ENCODE measurements at regions not wholly inside any gene's neighbourhood (a gene's known extent, or its start where the extent isn't known, plus 50 kb on each side); places are given as distances from the start of the nearest gene placed in this dataset.

- DNase-seq (ENCODE audit: low spot score): no peak
Observed at GRCh38 chr2:236746833-236747232, 177.2 kb downstream of the ACKR3 start.

DNA sequence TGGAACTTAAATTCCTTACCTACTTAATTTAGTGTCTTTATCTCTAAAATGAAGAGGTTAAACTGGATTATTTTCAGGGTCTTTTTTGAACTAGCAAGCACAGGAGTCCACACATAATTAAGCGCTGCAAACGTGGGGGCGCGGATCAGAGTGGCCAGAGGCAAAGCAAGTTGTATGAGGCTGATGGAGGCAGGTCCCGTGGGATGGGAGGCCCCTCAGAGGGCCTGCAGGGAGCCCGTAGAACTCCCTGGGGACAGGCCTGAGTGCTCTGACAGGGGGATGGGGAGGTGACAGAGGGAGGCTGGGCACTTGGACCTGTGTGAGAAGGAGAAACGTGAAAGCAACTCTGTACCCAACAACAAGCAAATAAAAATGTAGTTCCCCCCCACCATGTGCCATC lies 177.8 kb downstream of the ACKR3 start:
- DNase-seq (ENCODE audit: low spot score): no peak

DNA sequence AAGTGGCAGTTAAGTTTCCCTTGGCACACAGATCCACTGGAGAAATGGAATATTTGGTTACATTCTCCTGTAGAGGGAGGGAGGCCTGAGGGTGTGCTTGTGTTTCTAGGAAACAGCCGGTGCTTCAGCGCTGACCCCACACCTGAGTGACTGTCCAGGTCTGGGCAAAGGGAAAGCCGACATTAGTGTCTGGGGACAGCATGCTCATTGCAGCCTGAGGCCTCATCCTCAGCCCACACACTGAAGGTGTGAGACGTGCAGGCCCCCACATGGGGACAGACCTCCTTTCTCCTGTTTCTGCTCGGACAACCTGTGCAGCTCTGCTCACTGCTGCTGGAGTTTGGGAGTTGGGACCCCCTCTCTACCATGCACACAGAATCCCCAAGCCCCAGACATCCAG lies 178.3 kb downstream of the ACKR3 start:
- no peak for DNase-seq (ENCODE audit: low spot score)

DNA sequence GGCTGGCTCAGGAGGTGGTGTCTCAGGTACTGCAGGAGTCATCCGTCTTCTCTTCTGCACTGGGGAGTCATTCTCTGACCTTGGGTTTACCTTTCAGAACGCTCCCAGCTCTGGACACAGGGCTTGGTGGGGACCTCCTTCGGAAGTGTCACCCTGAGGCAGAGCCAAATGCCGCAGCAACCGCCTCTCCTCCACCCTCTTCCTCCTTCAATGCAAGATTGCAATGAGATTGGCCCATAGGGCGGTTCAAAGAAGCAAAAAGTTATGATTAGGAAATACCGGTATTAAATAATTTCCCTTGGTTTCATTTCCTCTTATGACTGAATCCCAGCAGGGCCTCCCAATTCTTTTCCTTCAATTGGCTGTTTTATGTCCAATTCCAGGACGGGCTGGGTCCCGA lies 178.8 kb downstream of the ACKR3 start:
- DNase-seq (ENCODE audit: low spot score): no peak

- no peak for DNase-seq (ENCODE audit: low spot score)
Observed at GRCh38 chr2:236748801-236749200, 179.2 kb downstream of the ACKR3 start.

DNA sequence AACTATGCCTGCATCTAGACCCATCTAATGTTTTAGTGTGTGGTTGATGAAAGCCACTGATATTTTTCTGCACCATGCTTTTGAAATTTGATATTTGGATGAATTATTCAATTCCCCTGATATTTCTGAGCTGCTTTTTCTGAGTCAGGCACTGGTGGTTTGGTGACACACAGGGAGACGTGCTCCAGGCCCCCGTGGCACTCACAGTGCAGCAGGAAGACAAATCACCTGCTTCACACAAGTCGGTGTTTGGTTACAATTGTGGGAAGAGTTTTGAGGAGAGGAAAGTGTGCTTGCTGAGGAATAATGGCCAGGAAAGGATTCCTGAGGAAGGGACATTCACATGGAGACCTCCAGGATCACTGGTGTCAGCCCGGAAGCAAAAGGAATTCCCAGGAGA lies 179.7 kb downstream of the ACKR3 start:
- DNase-seq (ENCODE audit: low spot score): no peak

DNA sequence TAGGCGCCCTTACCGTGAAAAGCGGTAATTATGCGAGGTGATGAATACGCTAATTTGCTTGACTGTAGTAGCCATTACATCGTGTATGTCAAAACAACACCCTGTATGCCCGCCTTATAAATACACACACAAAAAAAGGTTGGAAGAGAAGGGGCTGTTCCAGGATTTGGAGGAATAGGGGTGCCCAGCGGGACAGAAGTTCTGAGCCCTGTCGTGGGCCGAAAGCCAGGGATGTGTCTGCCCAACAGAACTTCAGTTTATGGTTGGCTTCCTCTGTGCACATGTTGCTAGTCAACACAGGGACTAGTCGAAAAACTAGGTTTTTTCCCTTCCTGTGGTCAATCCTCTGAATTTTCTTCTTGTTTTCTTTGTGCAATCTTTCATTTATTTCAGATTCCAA lies 182.5 kb downstream of the ACKR3 start:
- no peak for DNase-seq (ENCODE audit: low spot score)

- no peak for DNase-seq (ENCODE audit: low spot score)
Observed at GRCh38 chr2:236753606-236754270, 184.1 kb downstream of the ACKR3 start.

GRCh38 chr2:236754271-236754944 lies 184.8 kb downstream of the ACKR3 start:
- DNase-seq (ENCODE audit: low spot score): no peak

DNA sequence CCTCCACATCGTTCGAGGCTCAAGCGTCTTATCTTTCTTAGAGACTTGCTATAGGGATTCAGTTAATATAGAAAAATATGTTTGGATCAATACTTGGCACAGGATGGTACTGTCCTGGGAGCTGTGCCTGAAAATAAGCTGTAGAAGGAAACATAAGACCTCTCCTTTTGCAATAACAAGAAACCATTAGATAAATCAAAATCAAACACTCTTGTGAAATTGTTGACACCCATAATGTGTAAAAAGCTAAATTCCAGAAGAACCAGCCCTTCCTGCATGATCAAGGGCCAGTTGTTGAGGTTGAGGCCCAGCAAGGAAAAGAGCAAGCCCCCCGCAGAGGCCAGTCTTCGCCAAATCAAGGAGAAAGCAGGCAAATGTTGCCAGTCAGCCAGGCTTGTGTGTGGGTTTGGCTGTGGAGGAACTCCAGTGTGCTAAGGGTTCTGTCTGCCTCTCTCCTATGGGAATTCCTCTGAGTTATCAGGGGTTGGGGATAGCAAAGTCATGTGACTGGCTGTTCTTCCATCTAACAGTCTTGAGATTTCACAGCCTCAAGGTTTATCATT lies 185.7 kb downstream of the ACKR3 start:
- DNase-seq (ENCODE audit: low spot score): no peak

DNA sequence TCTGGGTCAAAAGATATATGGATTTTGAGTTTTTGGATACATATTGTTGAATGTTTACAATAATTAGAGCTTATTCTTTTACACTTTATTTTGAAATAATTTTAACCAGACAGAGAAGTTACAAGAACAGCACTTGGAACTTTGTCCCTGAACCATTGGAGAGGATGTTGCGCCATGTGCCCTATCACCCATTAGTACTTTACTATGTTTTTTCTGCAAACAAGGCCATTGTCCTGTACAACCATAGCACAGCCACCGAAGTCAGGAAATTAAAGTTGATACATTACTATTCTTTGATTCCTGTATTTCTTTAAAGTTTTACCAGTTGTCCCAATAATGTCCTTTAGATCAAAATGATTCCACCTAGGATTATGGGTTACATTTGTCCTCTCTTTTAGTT lies 188.8 kb downstream of the ACKR3 start:
- no peak for DNase-seq (ENCODE audit: low spot score)

- DNase-seq (ENCODE audit: low spot score): no peak
Observed at GRCh38 chr2:236760246-236760645, 190.6 kb downstream of the ACKR3 start.

DNA sequence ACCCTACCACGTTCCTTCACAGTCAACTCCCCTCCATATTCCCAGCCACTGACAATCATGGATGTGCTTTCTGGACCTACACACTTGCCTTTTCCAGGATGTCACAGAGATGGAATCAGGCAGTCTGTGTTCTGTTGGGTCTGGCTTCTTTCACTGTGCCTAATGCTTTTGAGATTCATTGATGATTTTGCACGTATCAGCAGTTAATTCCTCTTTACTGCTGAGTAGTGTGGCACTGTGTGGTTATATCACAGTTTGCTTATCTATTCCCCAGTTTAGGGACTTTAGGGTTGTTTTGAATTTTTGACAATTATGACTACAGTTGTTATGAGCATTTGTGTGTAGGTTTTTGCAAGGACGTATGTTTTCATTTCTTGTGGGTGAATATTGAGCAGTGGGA lies 191.7 kb downstream of the ACKR3 start:
- DNase-seq (ENCODE audit: low spot score): no peak

DNA sequence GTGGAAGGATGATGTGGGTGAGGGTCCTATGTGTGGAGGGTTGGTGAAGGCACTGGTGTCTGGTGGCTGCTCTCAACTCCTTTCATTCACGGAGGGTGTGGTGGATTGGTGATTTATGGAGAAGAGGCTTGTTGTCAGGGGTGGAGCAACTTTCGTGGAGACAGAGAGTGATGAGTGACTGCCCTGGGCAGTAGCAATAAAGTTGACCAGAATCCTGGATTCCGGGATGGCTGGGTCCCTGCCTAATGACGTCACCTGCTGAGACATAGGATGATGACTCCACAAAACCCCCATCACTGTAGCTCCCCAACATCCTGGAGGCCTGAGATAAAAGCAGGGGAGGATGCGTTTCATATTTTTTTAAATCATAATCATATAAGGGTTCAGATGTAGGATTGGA lies 193.0 kb downstream of the ACKR3 start:
- DNase-seq (ENCODE audit: low spot score): no peak

DNA sequence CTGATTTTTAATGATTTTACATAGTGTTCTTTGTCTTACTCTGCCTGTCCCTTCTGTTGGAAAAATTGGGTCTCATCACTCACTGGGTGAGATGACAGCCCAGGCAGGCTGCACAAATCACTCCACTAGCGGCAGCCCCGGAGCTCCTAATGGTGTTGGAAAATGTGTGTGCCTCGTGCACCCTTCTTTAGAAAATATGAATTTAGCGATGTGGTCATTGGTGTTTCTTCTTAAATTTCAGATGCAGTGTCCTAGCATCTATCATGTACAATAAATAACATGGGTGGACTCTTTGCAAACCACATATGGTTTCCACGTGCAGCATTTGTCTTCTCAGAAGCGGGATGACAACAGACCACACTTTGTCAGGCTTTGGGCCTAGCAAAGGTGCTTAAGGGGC lies 194.2 kb downstream of the ACKR3 start:
- DNase-seq (ENCODE audit: low spot score): no peak

DNA sequence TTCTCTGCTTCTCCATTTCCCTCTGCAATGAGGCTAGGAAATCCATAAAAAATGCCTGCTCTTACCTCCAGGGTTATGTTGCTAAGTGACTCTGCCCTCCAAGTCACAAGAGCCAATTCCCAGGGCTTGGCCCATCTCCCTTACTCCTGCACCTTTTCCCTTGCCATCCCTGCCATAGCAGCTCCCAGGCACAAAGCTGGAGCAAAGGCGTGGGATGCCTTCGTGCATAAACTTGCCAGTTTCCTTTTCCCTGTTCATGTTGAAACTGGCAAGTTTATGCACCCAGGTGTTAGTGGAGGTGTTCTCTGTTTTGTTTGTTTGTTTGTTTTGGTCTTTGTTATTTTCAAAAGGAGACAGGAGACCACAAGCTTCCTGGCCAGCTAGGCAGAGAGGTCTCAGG lies 195.1 kb downstream of the ACKR3 start:
- no peak for DNase-seq (ENCODE audit: low spot score)

DNA sequence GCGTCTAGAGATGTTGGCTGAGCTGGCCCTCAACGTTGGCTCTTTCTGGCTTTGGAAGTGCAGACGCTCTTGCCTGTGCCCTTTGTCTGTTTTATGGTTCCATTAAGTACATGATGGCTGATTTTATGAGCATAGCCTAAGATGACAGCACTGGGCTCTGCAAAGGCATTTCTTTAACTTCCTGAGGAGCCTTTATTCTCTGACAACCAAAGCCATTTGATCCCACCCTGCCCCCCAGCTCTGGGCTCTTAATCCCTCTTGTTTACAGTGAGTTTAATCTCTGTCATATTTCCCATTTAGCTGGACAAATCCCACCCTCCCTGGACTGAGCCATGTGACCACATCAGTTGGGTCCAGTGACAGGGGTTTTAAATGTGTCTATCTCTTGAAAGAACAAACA lies 195.9 kb downstream of the ACKR3 start:
- no peak for DNase-seq (ENCODE audit: low spot score)

- no peak for DNase-seq (ENCODE audit: low spot score)
Observed at GRCh38 chr2:236766850-236767249, 197.2 kb downstream of the ACKR3 start.

- no peak for DNase-seq (ENCODE audit: low spot score)
Observed at GRCh38 chr2:236767941-236768340, 198.3 kb downstream of the ACKR3 start.

DNA sequence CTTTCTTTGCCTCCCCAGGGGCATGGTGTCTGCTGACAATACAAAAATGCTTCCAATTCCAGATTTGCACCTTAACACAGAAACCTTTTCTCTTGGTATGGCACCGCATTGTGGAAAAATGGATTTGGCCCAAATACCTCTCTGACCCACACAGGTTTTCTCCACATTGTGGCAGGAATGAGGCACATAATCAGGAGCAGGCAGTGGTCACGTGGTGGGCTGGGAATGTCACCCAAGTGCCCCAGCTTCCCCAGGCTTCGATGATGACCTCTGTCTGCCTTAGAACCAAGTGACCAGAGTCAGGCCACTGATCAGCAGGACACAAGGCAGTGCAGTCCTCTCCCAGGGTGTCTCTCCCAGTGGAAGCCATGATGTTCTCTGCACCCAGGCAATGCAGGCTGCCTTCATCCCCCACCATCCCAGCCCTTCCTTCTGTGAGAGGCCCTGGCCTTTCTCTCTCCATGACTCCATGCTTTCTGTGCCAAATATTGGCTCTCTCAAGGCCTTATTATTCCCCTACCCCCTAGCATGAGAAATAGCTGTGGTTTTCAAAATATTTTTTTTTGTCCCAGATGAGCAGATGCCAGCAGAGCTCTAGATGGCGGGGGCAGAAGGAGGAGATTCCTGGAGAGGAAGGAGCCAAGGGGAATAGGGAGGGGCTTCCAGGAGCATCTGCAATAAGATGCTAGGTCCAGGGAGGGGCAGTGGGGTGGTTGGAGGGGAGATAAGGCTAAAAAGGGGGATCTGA lies 198.9 kb downstream of the ACKR3 start:
- DNase-seq (ENCODE audit: low spot score): no peak

DNA sequence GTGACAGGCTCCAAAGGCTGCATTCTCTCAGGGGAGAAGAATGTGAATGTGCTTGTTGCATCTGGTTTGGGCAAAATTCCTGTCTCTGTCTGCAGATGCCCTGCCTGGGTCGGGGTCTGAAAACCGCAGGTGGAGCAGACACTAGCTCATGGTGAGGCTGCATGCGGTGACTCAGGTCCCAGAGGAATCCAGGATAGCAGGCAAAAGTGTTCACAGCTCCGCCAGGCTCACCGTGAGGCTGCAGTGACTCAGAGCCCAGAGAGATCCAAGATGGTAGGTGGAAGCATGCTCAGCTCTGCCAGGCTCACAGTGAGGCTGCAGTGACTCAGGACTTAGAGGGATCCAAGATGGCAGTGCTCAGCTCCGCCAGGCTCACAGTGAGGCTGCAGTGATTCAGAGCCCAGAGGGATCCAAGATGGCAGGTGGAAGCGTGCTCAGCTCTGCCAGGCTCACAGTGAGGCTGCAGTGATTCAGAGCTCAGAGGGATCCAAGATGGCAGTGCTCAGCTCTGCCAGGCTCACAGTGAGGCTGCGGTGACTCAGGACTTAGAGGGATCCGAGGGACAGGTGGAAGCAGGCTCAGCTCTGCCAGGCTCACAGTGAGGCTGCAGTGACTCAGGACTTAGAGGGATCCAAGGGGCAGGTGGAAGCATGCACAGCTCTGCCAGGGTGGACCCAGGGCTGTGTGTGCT lies 200.5 kb downstream of the ACKR3 start:
- no peak for DNase-seq (ENCODE audit: low spot score)

- no peak for DNase-seq (ENCODE audit: low spot score)
Observed at GRCh38 chr2:236772220-236772837, 202.7 kb downstream of the ACKR3 start.

All from iPS-NIHi11 (cell line).